ENCODE measurements at regions not wholly inside any gene's neighbourhood (a gene's known extent, or its start where the extent isn't known, plus 50 kb on each side); places are given as distances from the start of the nearest gene placed in this dataset.
"Not testable (repeated sequence)": the region's sequence is repeated elsewhere in the genome, so short reads cannot be mapped to it uniquely, and the experiment has no call there.

DNA sequence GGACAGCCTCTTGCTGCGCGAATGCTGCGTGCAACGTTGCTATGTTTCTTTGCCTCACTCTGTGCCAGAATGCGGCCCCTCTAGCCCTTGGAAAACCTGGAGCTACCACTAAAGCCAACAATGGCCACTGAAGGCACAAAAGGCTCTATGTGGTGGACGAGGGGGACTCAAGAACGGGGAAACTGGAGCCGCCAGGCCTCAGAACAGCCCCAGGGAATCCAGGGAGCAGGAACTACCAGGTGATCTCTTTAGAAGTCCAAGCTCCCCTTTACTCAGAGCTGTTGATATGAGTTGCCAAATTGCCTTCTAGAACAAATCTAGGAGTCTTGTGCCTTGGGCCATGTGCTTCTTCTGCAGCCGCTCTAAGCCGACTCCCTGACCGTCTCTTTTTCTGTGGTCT lies 113.8 kb upstream of the ERRFI1 start:
- FAIRE-seq, result no peak

DNA sequence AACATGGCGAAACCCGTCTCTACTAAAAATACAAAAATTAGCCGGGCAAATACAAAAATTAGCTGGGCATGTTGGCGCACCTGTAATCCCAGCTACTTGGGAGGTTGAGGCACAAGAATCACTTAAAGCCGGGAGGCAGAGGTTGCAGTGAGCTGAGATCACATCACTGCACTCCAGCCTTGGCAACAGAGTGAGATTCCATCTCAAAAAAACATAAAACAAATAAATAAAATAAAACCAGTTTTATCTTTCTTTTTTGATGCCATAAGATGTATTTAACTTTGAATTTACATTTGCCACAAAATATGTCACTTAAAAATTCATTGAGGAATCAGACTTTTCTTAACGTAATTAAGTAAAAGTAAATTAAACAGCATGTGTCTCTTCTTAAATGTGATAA lies 113.3 kb upstream of the ERRFI1 start:
- FAIRE-seq, result no peak

DNA sequence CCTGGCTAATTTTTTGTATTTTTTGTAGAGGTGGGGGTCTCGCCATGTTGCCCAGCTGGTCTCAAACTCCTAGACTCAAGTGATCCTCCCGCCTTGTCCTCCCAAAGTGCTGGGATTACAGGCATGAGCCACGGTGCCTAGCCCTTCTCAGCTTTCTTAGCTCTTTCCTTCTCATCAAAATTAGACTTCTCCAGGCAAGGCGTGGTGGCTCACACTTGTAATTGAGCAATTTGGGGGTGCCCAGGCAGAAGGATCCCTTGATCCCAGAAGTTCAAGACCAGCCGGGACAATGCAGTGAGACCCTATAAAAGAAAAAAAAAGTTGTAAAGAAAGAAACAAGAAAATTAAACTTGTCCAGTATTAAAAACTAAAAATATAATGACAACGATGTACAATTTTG lies 112.6 kb upstream of the ERRFI1 start:
- no peak for FAIRE-seq

DNA sequence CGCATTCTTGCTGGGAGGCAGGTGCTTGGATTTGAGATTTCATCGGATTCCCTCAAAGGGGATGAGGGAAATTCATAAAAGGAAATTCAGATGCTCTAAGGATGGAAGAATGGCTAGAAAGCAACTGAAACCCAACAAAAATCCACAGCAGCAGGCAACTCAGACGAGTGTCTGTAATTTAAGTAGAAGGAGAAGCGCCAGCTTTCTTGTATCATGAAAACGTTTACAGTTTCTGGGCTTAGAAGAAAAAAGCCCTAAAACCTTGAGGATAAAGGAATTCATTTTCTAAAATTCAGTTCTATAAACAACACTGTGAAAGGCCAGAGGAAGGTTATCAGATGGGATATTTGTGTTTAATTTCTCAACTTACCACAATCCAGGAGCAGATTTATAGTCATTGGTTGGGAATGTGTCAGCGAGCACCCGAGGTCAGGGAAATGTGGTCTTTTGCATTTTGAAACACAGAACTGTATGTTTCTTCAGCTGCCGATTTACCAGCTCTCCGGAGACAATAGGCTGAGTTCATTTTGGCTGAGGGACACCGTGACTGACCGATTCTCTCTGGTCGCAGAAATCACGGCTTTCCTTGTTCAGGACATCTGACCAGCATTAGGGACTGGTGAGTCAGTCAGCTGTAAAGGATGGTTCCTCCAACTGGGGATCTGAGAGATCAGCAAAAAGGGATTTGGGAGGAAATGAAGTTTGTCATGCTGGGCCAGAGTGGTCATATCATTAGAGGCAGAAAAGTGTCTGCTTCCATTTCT lies 111.6 kb upstream of the ERRFI1 start:
- FAIRE-seq, result no peak

DNA sequence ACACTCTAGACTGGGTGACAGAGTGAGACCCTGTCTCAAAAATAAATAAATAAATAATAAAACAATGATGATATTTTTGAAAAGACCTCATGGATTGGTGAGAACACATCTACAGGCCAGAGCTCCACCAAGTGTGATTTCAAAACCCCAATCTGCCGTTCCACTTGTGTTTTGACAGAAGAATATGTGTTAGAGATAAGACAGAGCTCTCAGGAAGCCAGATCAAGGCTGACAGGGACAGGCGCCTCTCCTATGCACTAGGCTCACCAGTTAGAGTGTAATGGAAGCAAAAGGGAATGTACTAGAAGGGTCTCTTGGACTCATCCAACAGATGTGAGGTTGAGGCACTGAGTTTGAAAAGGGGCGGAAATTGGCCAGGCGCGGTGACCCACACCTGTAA lies 110.7 kb upstream of the ERRFI1 start:
- FAIRE-seq, result no peak

DNA sequence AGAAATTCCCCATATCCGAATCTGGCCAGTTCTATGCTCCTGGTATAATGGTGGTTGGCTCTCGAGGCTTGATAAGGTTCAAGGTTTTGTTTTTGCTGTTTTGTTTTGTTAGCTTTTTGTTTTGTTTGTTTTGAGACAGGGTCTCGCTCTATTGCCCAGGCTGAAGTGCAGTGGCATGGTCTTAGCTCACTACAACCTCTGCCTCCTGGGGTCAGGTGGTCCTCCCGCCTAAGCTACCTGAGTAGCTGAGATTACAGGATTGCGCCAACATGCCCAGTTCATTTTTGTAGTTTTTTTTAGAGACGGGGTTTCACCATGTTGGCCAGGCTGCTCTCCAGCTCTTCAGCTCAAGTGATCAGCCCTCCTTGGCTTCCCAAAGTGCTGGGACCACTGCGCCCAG lies 109.1 kb upstream of the ERRFI1 start:
- FAIRE-seq, result no peak

DNA sequence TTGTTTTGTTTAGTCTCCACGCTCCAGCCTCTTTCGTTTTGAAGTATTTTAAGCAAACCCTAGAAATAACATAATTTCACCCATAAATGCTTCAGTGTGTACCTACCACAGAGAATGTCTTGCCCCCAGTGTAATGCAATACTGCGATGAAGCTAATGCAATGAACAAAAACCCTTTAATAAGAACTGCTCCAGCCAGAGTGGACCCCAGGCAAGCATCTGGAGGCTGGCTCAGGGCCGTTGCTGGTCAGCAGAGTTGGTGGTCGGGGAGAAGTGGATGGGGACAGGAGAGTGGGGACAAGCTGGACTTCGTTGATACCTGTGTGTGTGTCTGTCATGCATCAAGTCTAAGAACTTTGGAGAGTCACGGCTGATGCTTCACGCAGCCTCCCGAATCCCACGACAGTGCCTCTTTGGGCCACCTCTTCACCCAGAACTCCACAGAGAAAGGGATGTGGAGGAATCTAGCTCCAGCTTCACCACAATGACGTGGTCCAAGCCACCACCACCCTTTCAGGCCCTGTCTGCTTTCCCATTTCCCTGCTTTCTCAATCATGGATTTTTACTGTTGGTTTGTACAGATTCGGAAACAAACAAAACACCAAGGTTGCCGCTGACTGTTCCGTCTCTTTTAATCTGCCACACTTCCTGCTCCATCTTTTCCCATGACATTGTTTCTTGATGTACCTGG lies 108.6 kb upstream of the ERRFI1 start:
- no peak for FAIRE-seq

DNA sequence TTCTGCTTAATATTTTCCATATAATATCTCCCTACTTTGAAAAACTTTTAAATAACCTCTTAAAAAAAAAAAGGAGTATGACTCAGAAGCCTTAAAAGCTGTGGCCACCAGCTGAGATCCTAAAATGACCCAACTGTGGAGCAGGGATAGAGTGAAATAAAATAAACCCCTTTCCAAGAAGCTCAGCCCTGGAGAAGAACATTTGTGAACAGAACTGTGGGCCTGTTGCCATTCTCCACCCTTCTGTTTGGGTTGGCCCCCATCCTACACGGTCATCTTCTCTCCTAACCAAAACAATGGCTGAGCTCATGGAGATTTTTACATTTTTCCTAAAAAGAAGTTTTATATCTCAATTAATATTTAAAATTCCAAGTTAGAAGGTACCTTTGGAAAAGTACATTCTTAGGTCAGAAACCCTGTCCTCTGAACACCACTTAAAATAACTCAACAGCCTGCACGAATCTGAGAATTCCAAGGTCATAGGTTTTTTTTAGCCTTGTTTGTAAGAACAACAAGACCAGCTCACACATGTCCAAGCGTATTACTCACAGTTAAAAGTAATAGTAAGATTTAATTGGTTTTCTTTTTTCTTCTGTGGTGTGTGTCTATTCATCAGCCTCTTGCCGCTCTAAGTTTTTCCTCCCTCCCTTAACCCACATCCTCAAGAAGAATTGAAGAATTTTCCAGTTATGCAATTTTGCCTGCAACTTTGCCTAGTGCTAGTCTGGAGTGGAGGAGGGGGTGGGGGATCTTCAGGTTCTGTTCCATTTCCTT lies 107.7 kb upstream of the ERRFI1 start:
- peak; percentile 96 for FAIRE-seq

DNA sequence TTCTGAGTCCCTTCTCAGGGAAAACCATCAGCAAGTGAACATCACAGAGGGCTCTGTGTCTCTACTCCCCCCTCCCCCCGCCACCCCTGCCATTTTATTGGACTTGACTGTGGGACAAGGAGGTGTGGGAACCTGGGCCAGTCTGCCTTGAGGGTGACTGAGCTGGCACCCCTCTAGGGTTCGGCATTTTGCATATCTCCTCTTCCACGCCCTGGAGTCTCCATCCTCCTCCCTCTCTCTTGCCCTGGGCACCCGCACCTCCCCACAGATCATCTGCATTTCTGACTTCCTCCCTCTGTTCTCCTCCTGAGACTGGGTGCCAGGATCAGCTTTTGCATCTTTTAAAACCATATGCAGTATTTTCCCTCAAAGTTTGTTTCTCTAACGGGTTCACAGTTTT lies 107.1 kb upstream of the ERRFI1 start:
- FAIRE-seq, result no peak

DNA sequence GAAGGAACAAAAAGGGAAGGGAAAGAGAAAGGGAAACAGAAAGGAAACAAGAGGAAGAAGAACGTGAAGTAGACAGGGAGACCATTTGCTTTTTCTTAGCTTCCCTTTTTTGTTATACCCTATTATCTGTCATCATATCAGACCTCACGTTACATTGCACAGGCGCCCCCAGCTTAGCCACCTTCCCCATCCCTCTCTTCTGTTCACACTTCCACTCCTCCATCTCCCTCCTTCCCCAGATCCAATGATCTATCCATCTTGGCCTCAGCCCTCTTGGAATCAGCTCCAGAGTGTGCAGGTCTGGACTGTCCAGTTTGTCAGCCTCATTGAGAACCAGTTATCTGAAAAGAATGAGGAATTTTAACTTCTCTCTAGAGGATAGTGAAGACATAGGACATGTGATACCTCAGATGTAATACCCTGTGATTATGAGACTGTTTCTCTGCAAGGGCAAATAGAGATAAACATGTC lies 101.1 kb upstream of the ERRFI1 start:
- FAIRE-seq, result no peak

DNA sequence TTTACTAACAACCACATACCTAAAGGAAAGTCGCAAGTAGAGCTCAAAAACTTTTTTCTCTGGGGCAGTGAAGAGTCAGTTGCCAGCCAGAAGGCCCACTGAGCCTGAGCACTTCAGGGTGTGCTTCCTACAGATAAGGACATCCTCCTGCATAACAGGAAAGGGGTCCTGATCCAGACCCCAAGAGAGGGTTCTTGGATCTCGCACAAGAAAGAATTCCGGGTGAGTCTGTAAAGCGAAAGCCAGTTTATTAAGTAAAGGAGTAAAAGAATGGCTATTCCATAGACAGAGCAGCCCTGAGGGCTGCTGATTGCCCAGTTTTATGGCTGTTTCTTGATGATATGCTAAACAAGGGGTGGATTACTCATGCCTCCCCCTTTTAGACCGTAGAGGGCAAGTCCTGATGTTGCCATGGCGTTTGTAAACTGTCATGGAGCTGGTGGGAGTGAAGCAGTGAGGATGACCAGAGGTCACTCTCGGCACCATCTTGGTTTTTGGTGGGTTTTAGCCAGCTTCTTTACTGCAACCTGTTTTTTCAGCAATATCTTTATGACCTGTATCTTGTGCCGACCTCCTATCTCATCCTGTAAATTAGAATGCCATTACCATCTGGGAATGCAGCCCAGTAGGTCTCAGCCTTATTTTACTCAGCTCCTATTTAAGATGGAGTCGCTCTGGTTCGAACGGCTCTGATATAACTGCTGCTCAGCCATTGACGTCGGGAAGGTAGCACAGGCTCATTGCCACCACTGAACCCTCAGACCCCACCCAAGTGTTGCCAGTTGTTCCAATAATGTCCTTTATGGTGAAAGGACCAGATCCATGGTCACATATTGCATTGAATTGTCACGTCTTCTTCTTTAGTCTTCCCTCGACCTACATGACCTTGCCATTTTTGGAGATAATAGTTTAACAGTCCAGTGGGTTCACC lies 96.6 kb upstream of the ERRFI1 start:
- no peak for FAIRE-seq

DNA sequence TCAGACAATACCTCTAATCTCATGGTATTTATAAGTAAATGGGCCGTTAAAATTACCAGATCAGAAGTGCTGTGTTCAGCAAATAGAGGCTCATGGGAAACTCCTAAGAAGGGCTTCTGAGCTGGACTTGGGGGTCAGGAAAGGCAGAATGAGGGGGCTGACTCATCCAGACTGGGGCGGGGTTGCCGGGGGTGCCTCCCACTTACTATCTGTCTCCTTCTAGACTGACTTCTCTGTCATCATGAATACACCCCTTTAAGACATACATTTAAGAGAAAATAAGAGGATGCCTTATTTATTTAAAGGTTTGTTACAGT lies 96.0 kb upstream of the ERRFI1 start:
- no peak for FAIRE-seq

DNA sequence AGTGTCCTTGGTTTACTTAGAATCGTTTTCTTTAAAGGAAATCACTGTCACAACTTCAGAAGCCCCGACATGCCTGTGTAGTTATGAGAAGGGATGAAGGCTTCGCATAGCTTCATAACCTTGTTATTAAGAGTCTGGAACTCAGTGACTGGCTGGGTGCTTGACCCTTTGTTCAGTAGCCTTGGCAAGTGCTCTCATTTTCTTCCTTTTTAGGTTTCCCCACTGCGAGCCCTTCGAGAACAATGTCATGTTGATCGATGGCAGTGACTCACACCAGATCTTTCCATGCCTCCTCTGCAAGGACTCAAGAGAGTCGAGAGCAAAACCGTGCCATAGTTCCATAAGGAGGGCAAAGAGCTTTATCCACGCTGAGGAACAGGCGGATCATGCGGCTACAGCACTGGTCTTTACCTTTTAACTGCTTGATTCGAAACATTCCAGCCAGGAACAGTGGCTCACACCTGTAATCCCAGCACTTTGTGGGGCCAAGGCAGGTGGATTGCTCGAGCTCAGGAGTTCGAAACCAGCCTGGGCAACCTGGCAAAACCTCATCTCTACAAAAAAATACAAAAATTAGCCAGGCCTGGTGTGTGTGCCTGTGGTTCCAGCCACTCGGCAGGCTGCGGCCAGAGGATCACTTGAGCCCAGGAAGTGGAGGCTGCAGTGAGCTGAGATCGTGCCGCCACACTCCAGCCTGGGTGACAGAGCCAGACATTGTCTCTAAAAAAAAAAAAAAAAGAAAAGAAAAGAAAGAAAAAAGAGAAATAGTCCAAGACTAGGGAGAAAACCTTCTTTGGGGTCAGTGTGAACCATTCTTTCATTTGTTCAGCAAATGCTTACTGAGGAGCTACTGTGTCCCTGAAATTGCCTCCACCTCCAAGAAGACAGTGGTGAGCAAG lies 95.4 kb upstream of the ERRFI1 start:
- no peak for FAIRE-seq

DNA sequence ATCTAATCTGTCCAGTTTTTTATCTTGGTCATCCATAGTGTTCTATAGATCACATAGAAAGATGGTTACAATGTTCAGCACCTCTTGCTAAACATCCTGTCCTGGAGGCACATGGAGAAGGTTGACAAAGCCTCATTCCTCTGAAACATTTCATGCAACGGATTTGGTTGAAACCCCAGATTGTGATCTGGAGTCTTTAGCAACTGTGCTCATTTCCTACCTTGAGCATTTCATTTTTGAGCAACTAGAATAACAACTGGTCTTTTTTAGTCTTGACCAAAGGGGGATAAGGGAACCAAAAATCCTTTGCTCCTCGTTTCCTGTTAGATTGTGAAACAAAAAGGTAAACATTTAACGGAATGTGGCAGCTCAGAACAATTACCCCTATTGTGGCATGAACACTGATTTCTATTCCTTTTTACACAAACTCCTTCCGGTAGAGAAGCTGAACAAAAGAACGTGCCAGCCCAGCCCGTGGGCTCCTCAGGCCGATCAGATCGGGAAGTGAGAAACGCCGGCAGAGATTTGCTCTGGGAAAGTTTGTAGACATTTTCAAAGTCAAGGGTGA lies 94.7 kb upstream of the ERRFI1 start:
- FAIRE-seq, result no peak

DNA sequence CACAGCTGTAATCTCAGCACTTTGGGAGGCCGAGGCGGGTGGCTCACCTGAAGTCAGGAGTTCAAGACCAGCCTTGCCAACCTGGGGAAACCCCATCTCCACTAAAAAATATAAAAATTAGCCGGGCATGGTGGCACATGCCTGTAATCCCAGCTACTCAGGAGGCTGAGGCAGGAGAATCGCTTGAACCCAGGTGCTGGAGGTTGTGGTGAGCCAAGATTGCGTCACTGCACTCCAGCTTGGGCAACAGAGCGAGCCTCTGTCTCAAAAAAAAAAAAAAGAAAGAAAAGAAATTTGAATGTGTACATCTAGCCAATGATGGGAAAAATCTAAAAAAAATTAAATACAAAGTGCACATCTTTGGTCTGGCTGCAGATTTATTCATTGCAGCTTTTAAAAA lies 92.6 kb upstream of the ERRFI1 start:
- FAIRE-seq, result not testable (repeated sequence)

DNA sequence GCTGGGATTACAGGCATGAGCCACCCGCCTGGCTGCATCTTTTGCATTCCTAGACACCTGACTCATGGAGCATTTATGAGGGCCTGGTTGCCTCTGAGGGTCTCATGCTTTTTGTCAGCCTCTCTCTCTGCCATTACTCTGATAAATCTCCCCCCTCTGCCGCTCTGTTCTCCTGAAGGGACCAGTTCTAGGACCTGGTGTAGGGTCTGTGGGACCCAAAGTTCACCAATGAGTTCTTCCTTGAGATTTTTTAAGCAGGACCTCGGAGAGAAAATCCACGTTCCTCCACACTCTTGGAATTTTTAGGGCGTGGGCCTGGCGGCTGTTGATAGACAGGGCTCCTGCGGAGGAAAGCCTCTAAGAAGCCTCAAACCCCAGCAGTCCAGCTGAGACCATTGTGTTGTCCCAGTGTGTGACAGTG lies 91.9 kb upstream of the ERRFI1 start:
- FAIRE-seq, result no peak

DNA sequence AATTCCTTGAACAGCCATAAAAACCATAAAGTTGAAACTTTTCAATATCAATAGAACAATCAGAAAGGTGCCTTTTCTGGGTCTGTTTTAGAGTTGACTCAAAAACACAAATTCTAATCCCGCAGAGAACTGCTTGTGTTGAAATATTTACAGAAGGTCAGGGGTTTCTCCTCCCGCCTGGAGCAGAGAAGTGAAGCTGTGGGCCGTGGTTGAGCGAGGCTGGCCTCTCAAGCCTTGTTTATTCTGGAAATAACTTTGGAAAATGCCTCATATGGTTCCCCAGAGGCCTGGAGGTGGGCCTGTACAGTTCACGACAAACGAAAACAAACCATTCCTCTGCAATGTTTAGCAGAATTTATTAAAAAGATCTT lies 90.8 kb upstream of the ERRFI1 start:
- peak; percentile 79 for FAIRE-seq

DNA sequence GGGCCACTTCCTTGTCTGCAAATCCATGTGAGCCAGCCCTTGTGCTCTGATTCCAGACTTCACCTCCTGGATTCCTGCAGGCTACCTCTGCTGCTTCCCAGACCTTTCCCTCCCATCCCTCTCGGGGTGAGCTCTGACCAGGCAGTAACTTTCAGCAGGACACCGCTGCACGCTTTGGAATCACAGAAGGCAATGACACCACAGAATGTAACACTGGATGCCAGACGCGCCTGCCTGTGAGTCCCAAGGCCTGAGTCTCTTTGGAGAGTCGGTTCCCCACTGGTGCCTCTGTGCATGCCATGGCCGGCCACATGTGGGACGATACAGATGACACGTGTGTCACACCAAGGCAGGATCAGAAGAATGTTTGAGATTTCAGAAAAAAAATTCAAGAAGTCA lies 89.7 kb upstream of the ERRFI1 start:
- FAIRE-seq, result no peak

DNA sequence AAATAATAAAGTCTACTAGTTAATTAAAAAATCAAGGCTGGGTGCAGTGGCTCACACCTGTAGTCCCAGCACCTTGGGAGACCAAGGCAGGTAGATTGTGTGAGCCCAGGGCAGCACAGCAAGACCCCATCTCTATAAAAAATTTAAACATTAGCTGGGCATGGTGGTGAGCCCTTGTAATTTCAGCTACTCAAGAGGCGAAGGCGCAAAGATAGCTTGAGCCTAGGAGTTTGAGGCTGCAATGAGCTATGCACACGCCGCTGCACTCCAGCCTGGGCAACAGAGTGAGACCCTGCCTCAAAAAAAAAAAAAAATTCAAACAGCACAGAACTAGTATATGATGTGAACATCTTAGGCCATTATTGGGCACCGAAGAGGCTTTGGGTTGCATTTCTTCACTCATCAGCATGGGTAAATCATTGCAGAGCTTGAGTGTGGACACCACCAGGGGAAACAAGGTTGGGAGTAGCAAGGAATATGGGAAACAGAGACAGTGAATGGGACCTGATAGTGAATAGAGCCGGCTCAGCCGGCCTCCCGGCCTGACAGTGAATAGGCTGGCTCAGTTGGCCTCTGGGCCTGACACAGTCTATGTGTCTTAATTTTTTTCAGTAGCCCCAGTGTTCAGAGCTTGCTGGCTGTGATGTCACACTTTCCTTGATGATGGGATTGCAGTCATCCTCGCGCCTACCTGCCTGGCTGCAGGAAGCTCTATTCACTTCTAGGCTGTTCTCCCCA lies 89.1 kb upstream of the ERRFI1 start:
- no peak for FAIRE-seq

Measured in endometrium (tissue), 2 donors.